HEK293 (cell line): ENCODE measurements at regions not wholly inside any gene's neighbourhood (a gene's known extent, or its start where the extent isn't known, plus 50 kb on each side); places are given as distances from the start of the nearest gene placed in this dataset.

Experiments
- BCL11A ChIP-seq: fragments of 450-650 bp; formaldehyde crosslinking; IDR thresholded peaks from 2 replicates; pipeline ENCODE4 v1.5.1; 2016; ENCODE audit warnings: low read depth, missing biosample characterization, missing genetic modification characterization
- BCL11B ChIP-seq: fragments of 450-650 bp; formaldehyde crosslinking; IDR thresholded peaks from 2 replicates; pipeline ENCODE4 v1.5.1; 2016; ENCODE audit warnings: low read depth, missing biosample characterization, missing genetic modification characterization
- GLI2 ChIP-seq: fragments of 450-650 bp; formaldehyde crosslinking; IDR thresholded peaks from 2 replicates; pipeline ENCODE4; 2017; ENCODE audit warnings: missing biosample characterization, missing genetic modification characterization, low read depth, borderline replicate concordance
- KLF10 ChIP-seq: fragments of 450-650 bp; IDR thresholded peaks from 2 replicates; pipeline ENCODE4 v1.5.1; 2018; ENCODE audit warnings: missing biosample characterization, mild to moderate bottlenecking, missing genetic modification characterization
- MYNN ChIP-seq: fragments of 450-650 bp; formaldehyde crosslinking; IDR thresholded peaks from 2 replicates; pipeline ENCODE4 v1.5.1; 2016; ENCODE audit warnings: missing biosample characterization, missing genetic modification characterization, borderline replicate concordance
- SCRT2 ChIP-seq: fragments of 450-650 bp; formaldehyde crosslinking; IDR thresholded peaks from 2 replicates; pipeline ENCODE4 v1.5.1; 2016; ENCODE audit warnings: missing biosample characterization, missing genetic modification characterization
- SP3 ChIP-seq: fragments of 450-650 bp; formaldehyde crosslinking; IDR thresholded peaks from 2 replicates; pipeline ENCODE4 v1.5.1; 2016; ENCODE audit warnings: missing biosample characterization, missing genetic modification characterization
- TCF7L2 ChIP-seq: IDR thresholded peaks from 2 replicates; pipeline ENCODE4 v1.6.1; 2011; ENCODE audit warnings: low read depth, mild to moderate bottlenecking, inconsistent platforms, low read length, moderate library complexity, borderline replicate concordance
- WT1 ChIP-seq: fragments of 450-650 bp; formaldehyde crosslinking; IDR thresholded peaks from 2 replicates; pipeline ENCODE4 v1.5.1; 2016; ENCODE audit warnings: missing biosample characterization, missing genetic modification characterization
- ZBTB1 ChIP-seq: fragments of 450-650 bp; formaldehyde crosslinking; IDR thresholded peaks from 2 replicates; pipeline ENCODE4 v1.5.1; 2016; ENCODE audit warnings: missing biosample characterization, missing genetic modification characterization
- ZBTB17 ChIP-seq: fragments of 450-650 bp; formaldehyde crosslinking; IDR thresholded peaks from 2 replicates; pipeline ENCODE4 v1.5.1; 2016; ENCODE audit warnings: missing biosample characterization, missing genetic modification characterization
- ZBTB20 ChIP-seq: fragments of 450-650 bp; formaldehyde crosslinking; IDR thresholded peaks from 2 replicates; pipeline ENCODE4 v1.5.1; 2016; ENCODE audit warnings: missing biosample characterization, missing genetic modification characterization
- ZBTB48 ChIP-seq: fragments of 450-650 bp; formaldehyde crosslinking; IDR thresholded peaks from 2 replicates; pipeline ENCODE4 v1.5.1; 2016; ENCODE audit warnings: missing biosample characterization, missing genetic modification characterization
- ZEB2 ChIP-seq: fragments of 450-650 bp; formaldehyde crosslinking; IDR thresholded peaks from 2 replicates; pipeline ENCODE4 v1.5.1; 2016; ENCODE audit warnings: missing biosample characterization, missing genetic modification characterization
- ZFHX2 ChIP-seq: fragments of 450-650 bp; formaldehyde crosslinking; conservative IDR thresholded peaks from 2 replicates; pipeline ENCODE4 v1.5.1; 2016; ENCODE audit warnings: missing biosample characterization, missing genetic modification characterization
- ZFP37 ChIP-seq: fragments of 450-650 bp; formaldehyde crosslinking; IDR thresholded peaks from 2 replicates; pipeline ENCODE4 v1.5.1; 2016; ENCODE audit warnings: missing biosample characterization, missing genetic modification characterization
- ZFP69B ChIP-seq: fragments of 450-650 bp; formaldehyde crosslinking; IDR thresholded peaks from 2 replicates; pipeline ENCODE4 v1.5.1; 2016; ENCODE audit warnings: missing biosample characterization, missing genetic modification characterization
- ZNF140 ChIP-seq: fragments of 450-650 bp; formaldehyde crosslinking; IDR thresholded peaks from 2 replicates; pipeline ENCODE4 v1.5.1; 2016; ENCODE audit warnings: missing biosample characterization, missing genetic modification characterization
- ZNF157 ChIP-seq: fragments of 450-650 bp; formaldehyde crosslinking; IDR thresholded peaks from 2 replicates; pipeline ENCODE4 v1.5.1; 2016; ENCODE audit warnings: missing biosample characterization, missing genetic modification characterization
- ZNF16 ChIP-seq: fragments of 450-650 bp; formaldehyde crosslinking; IDR thresholded peaks from 2 replicates; pipeline ENCODE4 v1.5.1; 2016; ENCODE audit warnings: low read depth, missing biosample characterization, missing genetic modification characterization
- ZNF184 ChIP-seq: fragments of 450-650 bp; IDR thresholded peaks from 2 replicates; pipeline ENCODE4 v1.5.1; 2018; ENCODE audit warnings: missing biosample characterization, mild to moderate bottlenecking, missing genetic modification characterization
- ZNF211 ChIP-seq: fragments of 450-650 bp; formaldehyde crosslinking; IDR thresholded peaks from 2 replicates; pipeline ENCODE4 v1.5.1; 2016; ENCODE audit warnings: low read depth, missing biosample characterization, missing genetic modification characterization
- ZNF292 ChIP-seq: fragments of 450-650 bp; formaldehyde crosslinking; IDR thresholded peaks from 2 replicates; pipeline ENCODE4 v1.5.1; 2016; ENCODE audit warnings: low read depth, missing biosample characterization, missing genetic modification characterization, borderline replicate concordance
- ZNF324 ChIP-seq: fragments of 450-650 bp; formaldehyde crosslinking; IDR thresholded peaks from 2 replicates; pipeline ENCODE4 v1.5.1; 2016; ENCODE audit warnings: missing biosample characterization, missing genetic modification characterization
- ZNF433 ChIP-seq: fragments of 450-650 bp; formaldehyde crosslinking; IDR thresholded peaks from 2 replicates; pipeline ENCODE4 v1.5.1; 2016; ENCODE audit warnings: missing biosample characterization, missing genetic modification characterization, low read depth
- ZNF558 ChIP-seq: fragments of 450-650 bp; formaldehyde crosslinking; IDR thresholded peaks from 2 replicates; pipeline ENCODE4 v1.5.1; 2016; ENCODE audit warnings: missing biosample characterization, missing genetic modification characterization
- ZNF623 ChIP-seq: fragments of 450-650 bp; formaldehyde crosslinking; IDR thresholded peaks from 2 replicates; pipeline ENCODE4 v1.5.1; 2016; ENCODE audit warnings: missing biosample characterization, missing genetic modification characterization
- ZNF626 ChIP-seq: fragments of 450-650 bp; sonication (Bioruptor Pico); formaldehyde crosslinking; IDR thresholded peaks from 2 replicates; pipeline ENCODE4 v1.5.1; 2018; ENCODE audit warnings: missing biosample characterization, missing genetic modification characterization, inconsistent platforms
- ZNF785 ChIP-seq: fragments of 450-650 bp; formaldehyde crosslinking; IDR thresholded peaks from 2 replicates; pipeline ENCODE4 v1.5.1; 2016; ENCODE audit warnings: missing biosample characterization, missing genetic modification characterization
- TF ChIP-seq, protein P1 (sequence below): fragments of 450-650 bp; formaldehyde crosslinking; IDR thresholded peaks from 2 replicates; pipeline ENCODE4 v1.5.1; 2017; ENCODE audit warnings: missing biosample characterization, missing genetic modification characterization
- TF ChIP-seq, protein P2 (sequence below): fragments of 450-650 bp; formaldehyde crosslinking; IDR thresholded peaks from 2 replicates; pipeline ENCODE4 v1.5.1; 2017; ENCODE audit warnings: missing biosample characterization, mild to moderate bottlenecking, missing genetic modification characterization, moderate library complexity
- TF ChIP-seq, protein P3 (sequence below): fragments of 450-650 bp; formaldehyde crosslinking; IDR thresholded peaks from 2 replicates; pipeline ENCODE4 v1.5.1; 2016; ENCODE audit warnings: missing biosample characterization, missing genetic modification characterization, low read depth
- TF ChIP-seq, protein P4 (sequence below): fragments of 450-650 bp; formaldehyde crosslinking; IDR thresholded peaks from 2 replicates; pipeline ENCODE4 v1.5.1; 2016; ENCODE audit warnings: missing biosample characterization, missing genetic modification characterization

DNA sequence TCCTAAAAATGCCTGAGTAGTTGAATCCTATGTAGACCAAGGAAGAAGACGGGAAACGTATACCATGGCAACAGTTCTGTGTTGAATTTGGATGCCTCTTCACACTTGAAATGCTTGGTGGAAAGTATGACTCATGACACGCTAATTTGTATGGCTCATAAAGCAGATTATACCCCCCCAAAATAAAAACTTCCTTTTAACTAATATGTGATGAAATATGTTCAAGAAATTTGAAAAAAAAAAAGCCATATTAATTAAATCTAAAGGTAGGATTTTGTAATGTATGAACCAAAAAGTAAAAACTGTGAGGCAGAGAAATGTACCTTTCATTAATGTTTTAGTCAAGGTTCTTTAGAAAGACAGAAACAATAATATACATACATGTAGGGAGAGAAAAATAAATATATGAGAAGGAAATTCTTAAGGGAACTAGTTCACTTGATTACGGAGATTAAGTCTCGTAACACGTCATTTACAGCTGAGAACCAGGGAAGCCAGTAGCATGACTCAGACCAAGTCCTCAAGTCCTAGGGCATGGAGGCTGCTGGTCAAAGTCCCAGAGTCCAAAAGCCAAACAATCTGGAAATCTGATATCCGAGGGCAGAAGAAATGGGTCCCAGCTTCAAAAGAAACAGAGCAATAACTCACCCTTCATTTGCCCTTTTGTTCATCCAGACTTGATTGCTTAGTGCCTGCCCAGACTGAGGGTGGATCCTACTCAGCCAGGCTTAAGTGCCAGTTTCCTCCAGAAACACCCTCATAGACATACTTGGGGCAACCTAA, 485.1 kb downstream of the SEMA3D start (continued):
- TF ChIP-seq, protein P1, sequence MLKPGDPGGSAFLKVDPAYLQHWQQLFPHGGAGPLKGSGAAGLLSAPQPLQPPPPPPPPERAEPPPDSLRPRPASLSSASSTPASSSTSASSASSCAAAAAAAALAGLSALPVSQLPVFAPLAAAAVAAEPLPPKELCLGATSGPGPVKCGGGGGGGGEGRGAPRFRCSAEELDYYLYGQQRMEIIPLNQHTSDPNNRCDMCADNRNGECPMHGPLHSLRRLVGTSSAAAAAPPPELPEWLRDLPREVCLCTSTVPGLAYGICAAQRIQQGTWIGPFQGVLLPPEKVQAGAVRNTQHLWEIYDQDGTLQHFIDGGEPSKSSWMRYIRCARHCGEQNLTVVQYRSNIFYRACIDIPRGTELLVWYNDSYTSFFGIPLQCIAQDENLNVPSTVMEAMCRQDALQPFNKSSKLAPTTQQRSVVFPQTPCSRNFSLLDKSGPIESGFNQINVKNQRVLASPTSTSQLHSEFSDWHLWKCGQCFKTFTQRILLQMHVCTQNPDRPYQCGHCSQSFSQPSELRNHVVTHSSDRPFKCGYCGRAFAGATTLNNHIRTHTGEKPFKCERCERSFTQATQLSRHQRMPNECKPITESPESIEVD (tag by site-specific recombination): peak; percentile 67; the same call in 1 of the 2 replicates
- TF ChIP-seq ZNF292 (tag by site-specific recombination) (no peak), ZNF626 (tag by site-specific recombination) (no peak), ZNF157 (no peak), ZNF558 (peak; percentile 62; the same call in 1 of the 2 replicates), SP3 (tag by site-specific recombination) (no peak; the same call in 1 of the 2 replicates), ZEB2 (peak; percentile 72; the same call in 1 of the 2 replicates), ZNF211 (tag by site-specific recombination) (no peak), WT1 (tag by site-specific recombination) (peak; percentile 75), BCL11B (tag by site-specific recombination) (no peak), ZNF623 (tag by site-specific recombination) (0 out of 2 replicates have a peak, but pooled peaks have one; percentile 4), ZBTB48 (tag by site-specific recombination) (peak; percentile 56; the same call in 1 of the 2 replicates), ZBTB20 (no peak), ZNF785 (no peak), MYNN (tag by site-specific recombination) (no peak), ZNF184 (peak; percentile 34; the same call in 1 of the 2 replicates), ZFP69B (peak; percentile 62; the same call in 1 of the 2 replicates), GLI2 (tag by site-specific recombination) (no peak), BCL11A (tag by site-specific recombination) (0 out of 2 replicates have a peak, but pooled peaks have one; percentile 45), ZBTB1 (tag by site-specific recombination) (no peak), ZNF140 (no peak), ZNF324 (tag by site-specific recombination) (no peak), KLF10 (tag by site-specific recombination) (peak; percentile 46; the same call in 1 of the 2 replicates), ZFHX2 (tag by site-specific recombination) (peak; percentile 59), TCF7L2 (peak; percentile 92), SCRT2 (tag by site-specific recombination) (peak; percentile 85), ZFP37 (tag by site-specific recombination) (0 out of 2 replicates have a peak, but pooled peaks have one; percentile 45), ZNF433 (tag by site-specific recombination) (no peak), ZBTB17 (tag by site-specific recombination) (0 out of 2 replicates have a peak, but pooled peaks have one; percentile 15), ZNF16 (no peak)
- TF ChIP-seq, protein P2, sequence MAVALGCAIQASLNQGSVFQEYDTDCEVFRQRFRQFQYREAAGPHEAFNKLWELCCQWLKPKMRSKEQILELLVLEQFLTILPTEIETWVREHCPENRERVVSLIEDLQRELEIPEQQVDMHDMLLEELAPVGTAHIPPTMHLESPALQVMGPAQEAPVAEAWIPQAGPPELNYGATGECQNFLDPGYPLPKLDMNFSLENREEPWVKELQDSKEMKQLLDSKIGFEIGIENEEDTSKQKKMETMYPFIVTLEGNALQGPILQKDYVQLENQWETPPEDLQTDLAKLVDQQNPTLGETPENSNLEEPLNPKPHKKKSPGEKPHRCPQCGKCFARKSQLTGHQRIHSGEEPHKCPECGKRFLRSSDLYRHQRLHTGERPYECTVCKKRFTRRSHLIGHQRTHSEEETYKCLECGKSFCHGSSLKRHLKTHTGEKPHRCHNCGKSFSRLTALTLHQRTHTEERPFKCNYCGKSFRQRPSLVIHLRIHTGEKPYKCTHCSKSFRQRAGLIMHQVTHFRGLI (tag by site-specific recombination): 0 out of 2 replicates have a peak, but pooled peaks have one; percentile 8
- TF ChIP-seq, protein P3, sequence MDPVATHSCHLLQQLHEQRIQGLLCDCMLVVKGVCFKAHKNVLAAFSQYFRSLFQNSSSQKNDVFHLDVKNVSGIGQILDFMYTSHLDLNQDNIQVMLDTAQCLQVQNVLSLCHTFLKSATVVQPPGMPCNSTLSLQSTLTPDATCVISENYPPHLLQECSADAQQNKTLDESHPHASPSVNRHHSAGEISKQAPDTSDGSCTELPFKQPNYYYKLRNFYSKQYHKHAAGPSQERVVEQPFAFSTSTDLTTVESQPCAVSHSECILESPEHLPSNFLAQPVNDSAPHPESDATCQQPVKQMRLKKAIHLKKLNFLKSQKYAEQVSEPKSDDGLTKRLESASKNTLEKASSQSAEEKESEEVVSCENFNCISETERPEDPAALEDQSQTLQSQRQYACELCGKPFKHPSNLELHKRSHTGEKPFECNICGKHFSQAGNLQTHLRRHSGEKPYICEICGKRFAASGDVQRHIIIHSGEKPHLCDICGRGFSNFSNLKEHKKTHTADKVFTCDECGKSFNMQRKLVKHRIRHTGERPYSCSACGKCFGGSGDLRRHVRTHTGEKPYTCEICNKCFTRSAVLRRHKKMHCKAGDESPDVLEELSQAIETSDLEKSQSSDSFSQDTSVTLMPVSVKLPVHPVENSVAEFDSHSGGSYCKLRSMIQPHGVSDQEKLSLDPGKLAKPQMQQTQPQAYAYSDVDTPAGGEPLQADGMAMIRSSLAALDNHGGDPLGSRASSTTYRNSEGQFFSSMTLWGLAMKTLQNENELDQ (tag by site-specific recombination): no peak
- TF ChIP-seq, protein P4, sequence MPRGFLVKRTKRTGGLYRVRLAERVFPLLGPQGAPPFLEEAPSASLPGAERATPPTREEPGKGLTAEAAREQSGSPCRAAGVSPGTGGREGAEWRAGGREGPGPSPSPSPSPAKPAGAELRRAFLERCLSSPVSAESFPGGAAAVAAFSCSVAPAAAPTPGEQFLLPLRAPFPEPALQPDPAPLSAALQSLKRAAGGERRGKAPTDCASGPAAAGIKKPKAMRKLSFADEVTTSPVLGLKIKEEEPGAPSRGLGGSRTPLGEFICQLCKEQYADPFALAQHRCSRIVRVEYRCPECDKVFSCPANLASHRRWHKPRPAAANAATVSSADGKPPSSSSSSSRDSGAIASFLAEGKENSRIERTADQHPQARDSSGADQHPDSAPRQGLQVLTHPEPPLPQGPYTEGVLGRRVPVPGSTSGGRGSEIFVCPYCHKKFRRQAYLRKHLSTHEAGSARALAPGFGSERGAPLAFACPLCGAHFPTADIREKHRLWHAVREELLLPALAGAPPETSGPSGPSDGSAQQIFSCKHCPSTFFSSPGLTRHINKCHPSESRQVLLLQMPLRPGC (tag by site-specific recombination): 0 out of 2 replicates have a peak, but pooled peaks have one; percentile 39
